ENCODE measurements at regions not wholly inside any gene's neighbourhood (a gene's known extent, or its start where the extent isn't known, plus 50 kb on each side); places are given as distances from the start of the nearest gene placed in this dataset.

- TF ChIP-seq CREB1 (IDR thresholded peaks at IDR 0.05; ENCODE audit: low read depth) (no peak), CEBPB (IDR thresholded peaks at IDR 0.05) (no peak), USF1 (IDR thresholded peaks at IDR 0.05) (no peak), EGR1 (IDR thresholded peaks at IDR 0.05) (no peak), ZBTB7A (IDR thresholded peaks at IDR 0.05; ENCODE audit: low read depth) (no peak), TAF1 (IDR thresholded peaks at IDR 0.05; ENCODE audit: low read depth) (no peak), NFIC (IDR thresholded peaks at IDR 0.05) (no peak)
Measured at GRCh38 chr5:105940181-105940580, 1730.6 kb downstream of the EFNA5 start.

GRCh38 chr5:105934171-105934570, 1736.6 kb downstream of the EFNA5 start:
- TF ChIP-seq USF1 (IDR thresholded peaks at IDR 0.05) = no peak
- no peak for TF ChIP-seq CREB1 (IDR thresholded peaks at IDR 0.05; ENCODE audit: low read depth)
- no peak for TF ChIP-seq REST (IDR thresholded peaks at IDR 0.05; ENCODE audit: low read depth)

- TF ChIP-seq RAD21 (IDR thresholded peaks at IDR 0.05; ENCODE audit: low read depth) (no peak), TAF1 (IDR thresholded peaks at IDR 0.05; ENCODE audit: low read depth) (no peak), EP300 (IDR thresholded peaks at IDR 0.05; ENCODE audit: borderline replicate concordance) (no peak), EGR1 (IDR thresholded peaks at IDR 0.05) (no peak), YY1 (IDR thresholded peaks at IDR 0.05; ENCODE audit: low read depth) (no peak), REST (IDR thresholded peaks at IDR 0.05; ENCODE audit: low read depth) (no peak), USF1 (IDR thresholded peaks at IDR 0.05) (no peak), TEAD4 (IDR thresholded peaks at IDR 0.05) (no peak), CREB1 (IDR thresholded peaks at IDR 0.05; ENCODE audit: low read depth) (no peak), ZBTB7A (IDR thresholded peaks at IDR 0.05; ENCODE audit: low read depth) (no peak), CEBPB (IDR thresholded peaks at IDR 0.05) (no peak), MAX (IDR thresholded peaks at IDR 0.05) (no peak), FOXM1 (IDR thresholded peaks at IDR 0.05; ENCODE audit: borderline replicate concordance, low read depth) (no peak)
Measured at GRCh38 chr5:105931881-105932421, 1738.8 kb downstream of the EFNA5 start.

- TF ChIP-seq ZBTB7A (IDR thresholded peaks at IDR 0.05; ENCODE audit: low read depth) (no peak), MAX (IDR thresholded peaks at IDR 0.05) (no peak), EP300 (IDR thresholded peaks at IDR 0.05; ENCODE audit: borderline replicate concordance) (no peak), TCF12 (IDR thresholded peaks at IDR 0.05; ENCODE audit: low read depth) (no peak), YY1 (IDR thresholded peaks at IDR 0.05; ENCODE audit: low read depth) (no peak), TEAD4 (IDR thresholded peaks at IDR 0.05) (no peak), EGR1 (IDR thresholded peaks at IDR 0.05) (no peak), CREB1 (IDR thresholded peaks at IDR 0.05; ENCODE audit: low read depth) (no peak), REST (IDR thresholded peaks at IDR 0.05; ENCODE audit: low read depth) (no peak), RAD21 (IDR thresholded peaks at IDR 0.05; ENCODE audit: low read depth) (no peak), FOXM1 (IDR thresholded peaks at IDR 0.05; ENCODE audit: borderline replicate concordance, low read depth) (no peak), TAF1 (IDR thresholded peaks at IDR 0.05; ENCODE audit: low read depth) (no peak), CEBPB (IDR thresholded peaks at IDR 0.05) (no peak), NFIC (IDR thresholded peaks at IDR 0.05) (no peak), USF1 (IDR thresholded peaks at IDR 0.05) (no peak)
Measured at GRCh38 chr5:105929858-105930257, 1740.9 kb downstream of the EFNA5 start.
